COLO829 (cell line): ENCODE measurements at regions not wholly inside any gene's neighbourhood (a gene's known extent, or its start where the extent isn't known, plus 50 kb on each side); places are given as distances from the start of the nearest gene placed in this dataset.

ENCODE experiments used
- DNase-seq: peaks from one replicate; pipeline ENCODE4 v3.0.0; 2012; ENCODE audit warnings: low spot score

GRCh38 chr11:131052367-131052766 lies 136.1 kb upstream of the SNX19 start:
- DNase-seq = no peak

- no peak for DNase-seq
Observed at GRCh38 chr11:131056036-131056435, 139.8 kb upstream of the SNX19 start.

GRCh38 chr11:131063638-131064037 lies 147.4 kb upstream of the SNX19 start:
- DNase-seq = no peak

- DNase-seq = peak; percentile 51
Observed at GRCh38 chr11:131064373-131064991, 148.2 kb upstream of the SNX19 start.

GRCh38 chr11:131065435-131066413 lies 149.4 kb upstream of the SNX19 start:
- DNase-seq = no peak

- no peak for DNase-seq
Observed at GRCh38 chr11:131066551-131066950, 150.3 kb upstream of the SNX19 start.

GRCh38 chr11:131070365-131070764 lies 154.1 kb upstream of the SNX19 start:
- DNase-seq = no peak

GRCh38 chr11:131073167-131073566 lies 156.9 kb upstream of the SNX19 start:
- no peak for DNase-seq

GRCh38 chr11:131074573-131074972 lies 158.3 kb upstream of the SNX19 start:
- DNase-seq = no peak

GRCh38 chr11:131077340-131077739 lies 161.1 kb upstream of the SNX19 start:
- no peak for DNase-seq

GRCh38 chr11:131079036-131079435 lies 162.8 kb upstream of the SNX19 start:
- DNase-seq = no peak

- DNase-seq = no peak
Observed at GRCh38 chr11:131089727-131090245, 173.5 kb upstream of the SNX19 start.

GRCh38 chr11:131092469-131092868 lies 176.2 kb upstream of the SNX19 start:
- no peak for DNase-seq

- no peak for DNase-seq
Observed at GRCh38 chr11:131094827-131095226, 178.5 kb upstream of the SNX19 start.

GRCh38 chr11:131095511-131096185 lies 179.4 kb upstream of the SNX19 start:
- no peak for DNase-seq

- DNase-seq = no peak
Observed at GRCh38 chr11:131099013-131099412, 182.7 kb upstream of the SNX19 start.

- no peak for DNase-seq
Observed at GRCh38 chr11:131099746-131100145, 183.5 kb upstream of the SNX19 start.

GRCh38 chr11:131108760-131109159 lies 192.5 kb upstream of the SNX19 start:
- DNase-seq = no peak

GRCh38 chr11:131109257-131109656 lies 193.0 kb upstream of the SNX19 start:
- DNase-seq = no peak

GRCh38 chr11:131109790-131110189 lies 193.5 kb upstream of the SNX19 start:
- DNase-seq = no peak

GRCh38 chr11:131111775-131112174 lies 195.5 kb upstream of the SNX19 start:
- DNase-seq = no peak

GRCh38 chr11:131118247-131118646 lies 202.0 kb upstream of the SNX19 start:
- no peak for DNase-seq
